ENCODE measurements at regions not wholly inside any gene's neighbourhood (a gene's known extent, or its start where the extent isn't known, plus 50 kb on each side); places are given as distances from the start of the nearest gene placed in this dataset.

GRCh38 chr6:140718021-140718420 is 1343.6 kb upstream of the CITED2 start:
- no peaks in the 10 kb centered on the region for H3F3A ChIP-seq (ENCODE audit: insufficient read depth, low read length, poor library complexity, severe bottlenecking)
- H3K4me2 ChIP-seq (ENCODE audit: low read length), result no peak overlapping the region
- H2AFZ ChIP-seq (ENCODE audit: low read depth, low read length), result no peak overlapping the region

GRCh38 chr6:140713495-140713894 is 1339.0 kb upstream of the CITED2 start:
- no peaks in the 10 kb centered on the region for H3F3A ChIP-seq (ENCODE audit: insufficient read depth, low read length, poor library complexity, severe bottlenecking)
- H3K9me2 ChIP-seq (ENCODE audit: insufficient read depth, low read length), result no peaks in the 10 kb centered on the region
- H2AFZ ChIP-seq (ENCODE audit: low read depth, low read length), result no peak overlapping the region
- no peak overlapping the region for H3K4me3 ChIP-seq (ENCODE audit: low read length)
- no peaks in the 10 kb centered on the region for H4K20me1 ChIP-seq (ENCODE audit: insufficient read depth)
- H3K4me2 ChIP-seq (ENCODE audit: low read length), result no peak overlapping the region
- TF ChIP-seq SMC3 (conservative IDR thresholded peaks at IDR 0.05; ENCODE audit: poor library complexity) (no peak), POLR2AphosphoS5 (IDR thresholded peaks at IDR 0.05) (no peak), MXI1 (conservative IDR thresholded peaks at IDR 0.05; ENCODE audit: poor library complexity, severe bottlenecking) (no peak), RAD21 (conservative IDR thresholded peaks at IDR 0.05) (no peak), EZH2 (IDR thresholded peaks at IDR 0.05; ENCODE audit: borderline replicate concordance, insufficient read depth, low read length, poor library complexity, severe bottlenecking) (no peak), TAF1 (IDR thresholded peaks at IDR 0.05; ENCODE audit: low read depth) (no peak), EP300 (conservative IDR thresholded peaks at IDR 0.05; ENCODE audit: poor library complexity, severe bottlenecking) (no peak)
- TF ChIP-seq, protein P1, sequence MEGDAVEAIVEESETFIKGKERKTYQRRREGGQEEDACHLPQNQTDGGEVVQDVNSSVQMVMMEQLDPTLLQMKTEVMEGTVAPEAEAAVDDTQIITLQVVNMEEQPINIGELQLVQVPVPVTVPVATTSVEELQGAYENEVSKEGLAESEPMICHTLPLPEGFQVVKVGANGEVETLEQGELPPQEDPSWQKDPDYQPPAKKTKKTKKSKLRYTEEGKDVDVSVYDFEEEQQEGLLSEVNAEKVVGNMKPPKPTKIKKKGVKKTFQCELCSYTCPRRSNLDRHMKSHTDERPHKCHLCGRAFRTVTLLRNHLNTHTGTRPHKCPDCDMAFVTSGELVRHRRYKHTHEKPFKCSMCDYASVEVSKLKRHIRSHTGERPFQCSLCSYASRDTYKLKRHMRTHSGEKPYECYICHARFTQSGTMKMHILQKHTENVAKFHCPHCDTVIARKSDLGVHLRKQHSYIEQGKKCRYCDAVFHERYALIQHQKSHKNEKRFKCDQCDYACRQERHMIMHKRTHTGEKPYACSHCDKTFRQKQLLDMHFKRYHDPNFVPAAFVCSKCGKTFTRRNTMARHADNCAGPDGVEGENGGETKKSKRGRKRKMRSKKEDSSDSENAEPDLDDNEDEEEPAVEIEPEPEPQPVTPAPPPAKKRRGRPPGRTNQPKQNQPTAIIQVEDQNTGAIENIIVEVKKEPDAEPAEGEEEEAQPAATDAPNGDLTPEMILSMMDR (IDR thresholded peaks at IDR 0.05; ENCODE audit: poor library complexity, severe bottlenecking), result no peak
- TF ChIP-seq, protein P2, sequence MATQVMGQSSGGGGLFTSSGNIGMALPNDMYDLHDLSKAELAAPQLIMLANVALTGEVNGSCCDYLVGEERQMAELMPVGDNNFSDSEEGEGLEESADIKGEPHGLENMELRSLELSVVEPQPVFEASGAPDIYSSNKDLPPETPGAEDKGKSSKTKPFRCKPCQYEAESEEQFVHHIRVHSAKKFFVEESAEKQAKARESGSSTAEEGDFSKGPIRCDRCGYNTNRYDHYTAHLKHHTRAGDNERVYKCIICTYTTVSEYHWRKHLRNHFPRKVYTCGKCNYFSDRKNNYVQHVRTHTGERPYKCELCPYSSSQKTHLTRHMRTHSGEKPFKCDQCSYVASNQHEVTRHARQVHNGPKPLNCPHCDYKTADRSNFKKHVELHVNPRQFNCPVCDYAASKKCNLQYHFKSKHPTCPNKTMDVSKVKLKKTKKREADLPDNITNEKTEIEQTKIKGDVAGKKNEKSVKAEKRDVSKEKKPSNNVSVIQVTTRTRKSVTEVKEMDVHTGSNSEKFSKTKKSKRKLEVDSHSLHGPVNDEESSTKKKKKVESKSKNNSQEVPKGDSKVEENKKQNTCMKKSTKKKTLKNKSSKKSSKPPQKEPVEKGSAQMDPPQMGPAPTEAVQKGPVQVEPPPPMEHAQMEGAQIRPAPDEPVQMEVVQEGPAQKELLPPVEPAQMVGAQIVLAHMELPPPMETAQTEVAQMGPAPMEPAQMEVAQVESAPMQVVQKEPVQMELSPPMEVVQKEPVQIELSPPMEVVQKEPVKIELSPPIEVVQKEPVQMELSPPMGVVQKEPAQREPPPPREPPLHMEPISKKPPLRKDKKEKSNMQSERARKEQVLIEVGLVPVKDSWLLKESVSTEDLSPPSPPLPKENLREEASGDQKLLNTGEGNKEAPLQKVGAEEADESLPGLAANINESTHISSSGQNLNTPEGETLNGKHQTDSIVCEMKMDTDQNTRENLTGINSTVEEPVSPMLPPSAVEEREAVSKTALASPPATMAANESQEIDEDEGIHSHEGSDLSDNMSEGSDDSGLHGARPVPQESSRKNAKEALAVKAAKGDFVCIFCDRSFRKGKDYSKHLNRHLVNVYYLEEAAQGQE (IDR thresholded peaks at IDR 0.05; ENCODE audit: borderline replicate concordance), result no peak
- no peak overlapping the region for H3K9ac ChIP-seq (ENCODE audit: low read length)
- no peaks in the 10 kb centered on the region for H3K9me3 ChIP-seq (ENCODE audit: low read length)
- no peaks in the 10 kb centered on the region for H3K79me2 ChIP-seq (replicated peaks; ENCODE audit: insufficient read depth, low read length)
- H3K27me3 ChIP-seq (ENCODE audit: insufficient read depth, low read depth, low read length), result no peaks in the 10 kb centered on the region
- H3K36me3 ChIP-seq (ENCODE audit: insufficient read depth, low read length), result no peaks in the 10 kb centered on the region
- no peak overlapping the region for H3K27ac ChIP-seq (ENCODE audit: low read length)

More at GRCh38 chr6:140718021-140718420, 1343.6 kb upstream of the CITED2 start:
- Histone ChIP-seq H3K27ac (ENCODE audit: low read length) (no peak overlapping the region), H3K27me3 (ENCODE audit: insufficient read depth, low read depth, low read length) (no peaks in the 10 kb centered on the region), H3K36me3 (ENCODE audit: insufficient read depth, low read length) (no peaks in the 10 kb centered on the region), H3K4me3 (ENCODE audit: low read length) (no peak overlapping the region), H3K9me3 (ENCODE audit: low read length) (no peaks in the 10 kb centered on the region), H4K20me1 (ENCODE audit: insufficient read depth) (no peaks in the 10 kb centered on the region), H3K9me2 (ENCODE audit: insufficient read depth, low read length) (no peaks in the 10 kb centered on the region), H3K9ac (ENCODE audit: low read length) (no peak overlapping the region), H3K79me2 (replicated peaks; ENCODE audit: insufficient read depth, low read length) (no peaks in the 10 kb centered on the region)
- TF ChIP-seq, protein P1 (IDR thresholded peaks at IDR 0.05; ENCODE audit: poor library complexity, severe bottlenecking), result no peak
- TF ChIP-seq, protein P2 (IDR thresholded peaks at IDR 0.05; ENCODE audit: borderline replicate concordance), result no peak
- no peak for TF ChIP-seq MXI1 (conservative IDR thresholded peaks at IDR 0.05; ENCODE audit: poor library complexity, severe bottlenecking)
- TF ChIP-seq RAD21 (conservative IDR thresholded peaks at IDR 0.05), result no peak
- no peak for TF ChIP-seq SMC3 (conservative IDR thresholded peaks at IDR 0.05; ENCODE audit: poor library complexity)
- TF ChIP-seq EP300 (conservative IDR thresholded peaks at IDR 0.05; ENCODE audit: poor library complexity, severe bottlenecking), result no peak
- TF ChIP-seq POLR2AphosphoS5 (IDR thresholded peaks at IDR 0.05), result no peak
- no peak for TF ChIP-seq TAF1 (IDR thresholded peaks at IDR 0.05; ENCODE audit: low read depth)
- no peak for TF ChIP-seq EZH2 (IDR thresholded peaks at IDR 0.05; ENCODE audit: borderline replicate concordance, insufficient read depth, low read length, poor library complexity, severe bottlenecking)

All from neural cell (in vitro differentiated cells).